GM21825 (cell line): ENCODE measurements at regions not wholly inside any gene's neighbourhood (a gene's known extent, or its start where the extent isn't known, plus 50 kb on each side); places are given as distances from the start of the nearest gene placed in this dataset.

Source experiments
- ATAC-seq: cut with Tn5 transposase; IDR thresholded peaks from one replicate; pipeline ENCODE4 v1.9.1; 2021; ENCODE audit warnings: mild to moderate bottlenecking, moderate library complexity; ENCODE audit not compliant: unreplicated experiment

DNA sequence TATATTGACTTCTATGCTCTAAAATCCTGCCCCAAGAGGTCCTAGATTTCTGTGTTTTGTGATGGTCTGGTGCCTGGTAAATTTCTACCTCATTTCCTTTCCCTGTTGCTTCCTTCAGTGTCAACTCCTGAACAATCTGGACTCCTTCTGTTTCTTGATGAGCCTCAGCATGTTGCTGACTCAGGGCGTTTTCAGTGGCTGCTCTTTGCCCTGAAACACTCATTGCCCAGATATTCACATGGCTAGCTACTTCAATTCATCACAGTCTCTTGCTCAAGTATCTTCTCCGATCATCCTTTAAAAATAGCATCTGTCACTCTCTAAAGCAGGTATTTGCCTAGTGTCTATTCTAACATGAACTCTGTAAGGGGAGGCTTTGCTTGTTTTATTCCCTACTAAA lies 526.3 kb upstream of the RAG2 start:
- ATAC-seq, result no peak

DNA sequence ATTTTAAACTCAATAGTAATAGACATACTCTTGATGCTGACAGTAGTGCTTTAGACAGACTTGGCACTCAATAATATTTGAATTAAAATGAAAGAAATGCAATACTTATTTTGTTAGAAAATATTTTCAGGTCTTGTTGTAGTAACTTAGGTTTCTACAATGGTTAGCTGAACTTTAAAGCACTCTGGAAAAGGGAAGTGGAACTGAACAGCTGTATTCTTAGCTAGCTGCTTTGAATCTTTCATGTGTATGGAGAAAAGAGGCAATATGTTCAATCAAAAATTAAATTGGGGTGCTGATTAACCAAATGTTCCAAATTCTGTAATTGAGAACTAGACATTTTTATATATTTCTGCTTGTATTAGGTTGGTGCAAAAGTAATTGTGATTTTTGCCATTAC lies 517.9 kb upstream of the RAG2 start:
- ATAC-seq, result no peak

DNA sequence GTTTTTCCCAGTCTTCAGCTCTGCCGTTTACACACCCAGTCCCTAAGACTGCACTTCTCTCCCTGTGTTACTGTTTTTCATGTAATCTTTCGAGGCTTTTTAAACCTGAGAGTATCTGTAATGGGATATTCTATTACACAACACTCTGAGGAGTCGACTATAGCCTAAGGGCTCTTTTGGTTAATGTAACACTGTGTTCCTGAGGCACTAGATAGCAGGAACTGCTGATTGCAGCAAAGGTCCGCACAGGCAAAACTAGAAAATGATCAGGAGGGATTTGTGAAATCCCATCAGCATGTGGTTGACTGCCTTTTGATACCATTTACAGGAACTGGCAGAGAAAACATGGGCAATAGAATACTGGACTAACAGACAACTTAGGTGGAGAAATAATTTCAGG lies 512.3 kb upstream of the RAG2 start:
- no peak for ATAC-seq

DNA sequence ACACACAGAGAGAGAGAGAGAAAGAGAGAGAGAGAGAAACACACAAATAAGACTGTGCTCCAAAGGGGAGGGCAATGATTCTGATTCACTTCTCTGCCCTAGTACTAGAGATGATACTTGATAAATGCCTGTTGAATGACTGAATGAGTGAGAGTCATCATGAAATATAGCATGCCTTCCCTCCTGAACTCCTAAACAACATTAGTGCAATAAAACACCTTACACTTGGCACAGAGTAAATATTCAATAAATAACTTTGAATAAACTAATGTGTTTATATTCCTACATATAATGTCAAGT lies 511.2 kb upstream of the RAG2 start:
- no peak for ATAC-seq

DNA sequence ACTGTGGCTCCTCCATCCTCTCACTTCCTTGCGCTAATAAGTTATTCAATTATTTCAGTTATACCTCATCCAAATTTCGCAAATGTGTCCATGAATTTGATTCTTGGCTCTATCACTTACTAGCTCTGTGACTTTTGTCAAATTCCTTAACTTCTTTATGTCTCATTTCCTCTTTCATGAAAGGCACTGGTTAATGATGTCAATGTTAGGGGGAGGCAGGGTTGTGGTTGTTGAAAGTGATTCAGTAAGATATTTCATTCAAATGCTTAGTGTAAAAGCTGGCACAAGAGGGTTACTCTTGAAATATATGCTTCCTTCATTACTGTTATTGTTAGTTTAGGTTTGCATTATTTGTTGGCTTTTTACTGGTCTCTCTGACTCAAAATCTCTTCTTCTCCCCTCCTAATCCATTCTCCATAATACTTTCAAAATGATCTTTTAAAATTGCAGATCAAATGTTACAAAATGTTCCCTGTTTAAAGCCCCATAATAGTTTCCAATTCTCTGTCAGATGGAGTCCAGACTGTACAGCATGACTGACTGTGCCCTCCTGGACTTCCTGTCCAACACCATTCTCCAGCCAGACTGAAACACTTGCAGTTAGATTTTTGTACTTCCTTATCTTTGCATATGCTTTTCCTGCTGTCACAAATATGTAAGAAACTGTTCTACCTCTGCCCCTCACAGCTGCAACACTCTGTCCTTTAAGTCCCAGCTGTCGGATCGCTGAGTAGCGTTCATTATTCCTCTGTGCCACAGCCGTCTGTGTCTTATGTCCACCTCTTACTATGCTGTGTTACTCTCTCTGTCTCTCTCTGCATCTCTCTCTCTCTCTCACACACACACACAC lies 510.6 kb upstream of the RAG2 start:
- no peak for ATAC-seq

DNA sequence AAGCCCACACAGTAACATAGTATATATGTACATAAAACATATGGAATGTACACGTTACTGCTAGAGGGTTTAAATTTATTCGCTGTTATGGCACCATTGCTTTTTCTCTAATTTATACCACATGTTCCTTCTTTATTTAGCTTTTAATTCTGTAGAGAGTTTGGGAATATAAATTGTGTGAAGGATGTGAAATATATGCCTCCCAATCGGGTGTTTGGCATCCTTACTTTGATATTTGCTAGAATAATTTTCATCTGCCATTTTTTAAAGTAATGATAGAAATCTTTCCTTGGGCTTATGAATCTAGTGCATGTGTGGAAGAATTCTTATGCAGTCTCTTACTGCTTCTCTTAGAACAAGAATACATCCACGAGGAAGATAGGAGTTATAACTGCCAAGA lies 509.8 kb upstream of the RAG2 start:
- no peak for ATAC-seq

DNA sequence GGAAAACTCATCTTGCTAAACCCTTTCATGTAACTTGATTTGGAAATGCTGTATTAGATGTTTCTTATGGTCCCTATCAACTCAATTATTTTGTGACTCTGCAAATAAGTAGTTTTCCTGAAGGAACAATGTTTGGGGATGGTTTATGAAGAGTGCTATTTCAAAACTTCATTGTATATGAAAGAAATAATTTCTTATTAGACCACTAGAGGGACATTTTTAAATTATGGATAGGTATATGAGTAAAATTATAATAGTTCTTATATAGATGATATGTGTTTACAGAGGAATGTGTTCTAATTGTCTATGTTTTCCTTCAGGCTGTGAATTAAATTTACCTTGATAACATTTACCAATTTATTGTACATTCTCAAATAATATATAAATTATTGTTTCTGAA lies 509.4 kb upstream of the RAG2 start:
- ATAC-seq, result no peak

DNA sequence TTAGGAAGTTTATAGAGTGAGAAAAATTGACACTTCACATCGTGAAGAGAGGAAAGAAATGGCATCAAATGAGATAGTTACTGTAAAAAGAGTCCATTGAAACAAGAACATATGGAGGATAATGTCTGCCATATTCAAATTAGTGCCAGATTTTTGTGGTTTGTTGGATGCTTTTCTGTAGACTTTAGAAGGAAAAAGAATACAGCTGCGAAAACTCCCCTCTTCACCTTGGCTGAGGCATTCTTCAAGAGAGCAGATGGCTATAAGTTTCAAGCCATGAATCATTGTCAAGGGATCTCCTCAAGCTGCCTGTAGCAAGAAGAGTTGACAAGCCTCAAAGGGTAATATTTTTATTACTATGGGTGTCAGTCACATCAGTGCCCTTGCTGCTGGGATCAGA lies 507.4 kb upstream of the RAG2 start:
- no peak for ATAC-seq

DNA sequence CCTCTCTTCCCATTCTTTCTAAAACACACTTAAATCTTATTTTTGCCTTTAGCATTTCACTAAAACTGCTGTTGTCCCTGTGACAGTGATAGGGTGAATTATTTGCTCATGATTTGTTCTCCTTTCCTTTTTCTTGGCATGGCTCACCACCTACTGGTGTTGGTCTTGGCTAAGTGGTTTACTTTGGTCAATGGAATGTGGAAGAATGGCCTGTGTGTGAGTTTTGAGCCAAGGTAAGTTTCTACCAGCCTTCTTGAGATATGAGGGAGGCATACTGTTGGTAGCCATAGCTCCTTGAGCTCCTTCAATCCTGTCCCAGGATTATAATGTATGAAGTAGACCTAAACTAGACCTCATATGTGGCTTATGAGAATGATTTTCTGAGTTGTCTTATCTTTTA lies 506.3 kb upstream of the RAG2 start:
- ATAC-seq, result no peak

DNA sequence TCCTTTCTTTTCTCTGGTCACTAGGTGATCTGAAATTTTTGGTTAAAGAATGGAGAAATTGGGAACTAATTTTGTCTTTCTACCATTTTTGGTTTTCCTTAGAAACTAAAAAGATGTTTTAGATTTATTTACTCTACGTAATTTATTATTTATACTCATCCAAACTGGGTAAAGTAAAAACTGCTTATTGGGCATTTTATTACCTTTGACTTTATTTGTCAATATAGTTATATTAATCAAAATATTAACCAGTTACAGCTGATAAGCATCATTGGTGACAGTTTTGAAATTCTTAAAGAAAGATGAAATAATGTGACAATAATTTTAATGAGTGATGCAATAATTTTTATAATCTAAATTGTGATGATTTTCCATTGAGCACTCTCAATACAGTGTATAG lies 502.0 kb upstream of the RAG2 start:
- no peak for ATAC-seq

DNA sequence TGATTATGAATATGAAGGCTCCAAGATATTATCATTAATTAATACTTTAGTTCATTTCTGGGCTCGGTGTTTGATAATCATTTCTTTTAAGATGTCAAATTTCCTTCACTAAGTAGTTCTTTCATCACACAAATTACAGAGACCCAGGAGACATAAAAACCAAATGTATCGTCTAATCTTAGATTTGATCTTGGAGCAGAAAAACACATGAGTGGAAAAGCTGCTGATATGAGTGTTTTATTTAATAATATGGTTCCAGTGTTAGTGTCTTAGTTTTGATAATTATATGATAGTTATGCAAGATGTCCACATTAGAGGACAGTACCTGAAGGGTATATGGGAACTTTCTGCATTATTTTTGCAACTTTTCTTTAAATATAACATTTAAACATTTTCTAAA lies 494.5 kb upstream of the RAG2 start:
- ATAC-seq, result no peak

DNA sequence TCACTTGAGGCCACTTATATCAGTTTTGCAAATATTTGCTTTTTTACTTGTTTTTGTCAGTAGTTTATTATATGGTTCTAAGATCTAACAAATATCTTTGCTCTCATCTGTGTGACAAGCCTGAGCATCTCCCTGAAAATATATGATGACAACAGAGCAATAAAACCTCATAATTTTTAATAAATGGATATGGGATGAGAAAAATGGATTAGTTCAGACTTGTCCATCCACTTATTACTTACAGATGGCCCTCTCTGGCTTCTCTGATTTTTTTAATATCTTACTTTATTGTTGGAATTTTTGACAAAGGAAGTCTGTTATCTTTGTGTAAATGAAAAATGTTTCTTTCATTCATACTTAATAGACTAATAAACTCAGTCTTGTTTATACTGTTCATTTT lies 491.4 kb upstream of the RAG2 start:
- no peak for ATAC-seq

DNA sequence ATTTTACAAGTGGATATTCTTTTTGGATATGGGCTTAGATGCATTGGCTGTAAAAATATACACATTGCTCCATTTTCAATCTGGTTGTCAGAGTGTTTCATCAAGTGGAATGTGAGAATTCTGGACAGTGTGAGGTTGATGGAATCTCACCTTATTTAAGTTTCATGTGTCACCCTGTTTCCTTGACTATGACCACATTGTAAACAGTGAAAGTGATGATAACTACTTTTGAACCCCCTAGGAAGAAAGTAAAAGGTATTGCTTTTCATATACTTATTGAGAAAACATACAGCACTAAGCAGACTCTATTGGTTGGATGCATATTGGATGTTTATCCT lies 490.5 kb upstream of the RAG2 start:
- no peak for ATAC-seq

DNA sequence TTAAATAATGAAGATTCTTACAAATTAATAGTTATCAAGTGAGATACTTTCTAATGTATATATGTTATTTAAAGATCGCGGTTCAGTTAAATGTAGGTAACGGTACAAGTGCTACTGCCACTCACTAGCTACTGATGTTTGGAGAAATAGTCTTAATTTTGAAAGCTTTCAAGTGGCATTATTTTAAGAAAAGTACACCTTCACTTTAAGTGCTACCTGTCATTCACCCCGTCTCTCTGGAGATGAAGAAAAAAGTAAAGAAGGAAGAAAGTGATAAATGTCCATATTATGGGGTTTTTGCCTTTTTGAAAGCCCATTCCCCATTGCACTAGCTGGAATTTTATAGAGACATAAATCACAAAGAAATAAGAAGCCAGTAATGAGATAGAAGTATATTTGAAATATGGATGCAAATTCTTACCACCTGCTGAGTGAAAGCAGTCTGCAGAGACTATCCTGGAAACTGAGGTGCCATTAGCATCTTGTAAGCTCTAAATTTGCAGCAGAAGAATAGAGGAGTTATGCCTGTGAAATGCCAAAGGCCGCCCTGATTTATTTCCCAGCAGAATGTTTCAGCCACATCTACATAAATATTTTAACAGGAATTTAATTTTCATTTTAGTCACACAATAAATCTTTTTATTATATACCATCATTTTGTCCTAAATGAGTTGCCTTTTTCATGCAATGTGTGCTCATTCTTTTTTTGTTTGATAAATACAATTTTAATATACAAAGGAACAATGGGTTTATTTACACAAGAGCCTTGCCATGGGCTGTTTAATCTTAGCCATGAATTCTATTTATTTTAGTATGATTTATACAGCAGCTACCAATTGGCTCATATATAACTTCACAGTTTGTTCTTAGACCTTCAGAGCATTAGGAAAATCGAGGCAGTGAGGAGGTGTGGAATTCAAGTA lies 489.9 kb upstream of the RAG2 start:
- ATAC-seq, result no peak

DNA sequence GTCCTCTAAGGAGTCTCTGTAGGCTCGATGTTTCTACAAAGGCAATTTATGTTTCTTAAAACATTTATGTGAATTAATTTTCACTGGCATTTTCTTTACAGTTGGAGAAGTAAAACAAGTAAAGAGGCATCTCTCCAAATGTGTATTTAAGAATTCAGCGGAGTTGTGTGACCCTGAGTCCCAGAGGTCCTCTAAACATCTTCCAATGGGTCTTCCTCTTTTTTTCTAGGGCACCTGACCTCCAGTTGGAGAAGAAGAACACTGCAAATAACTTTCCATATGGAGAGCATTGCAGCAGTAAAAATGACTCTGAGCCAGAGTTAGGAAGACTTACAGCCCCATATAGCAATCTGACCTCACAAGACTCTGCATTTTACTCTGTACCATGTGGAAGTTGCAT lies 480.5 kb upstream of the RAG2 start:
- no peak for ATAC-seq

DNA sequence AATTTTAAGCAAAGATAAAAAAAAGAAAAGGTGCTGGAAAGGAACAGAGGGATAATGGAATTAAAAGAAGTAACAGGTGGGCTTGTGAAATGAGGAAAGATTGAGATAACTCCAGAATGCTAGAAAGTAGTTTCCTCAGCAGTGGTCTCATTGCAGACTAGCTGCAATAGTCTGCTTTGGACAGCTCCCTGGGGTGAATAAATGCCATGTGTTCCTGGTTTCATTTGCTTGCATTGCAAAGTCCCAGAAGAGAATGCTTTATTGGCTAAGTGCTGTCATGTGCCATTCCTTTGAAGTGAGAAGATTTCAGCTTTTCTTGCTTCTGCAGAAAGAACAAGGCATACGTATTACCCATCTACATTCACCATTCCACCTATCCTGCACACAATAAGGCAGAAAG lies 478.8 kb upstream of the RAG2 start:
- no peak for ATAC-seq

DNA sequence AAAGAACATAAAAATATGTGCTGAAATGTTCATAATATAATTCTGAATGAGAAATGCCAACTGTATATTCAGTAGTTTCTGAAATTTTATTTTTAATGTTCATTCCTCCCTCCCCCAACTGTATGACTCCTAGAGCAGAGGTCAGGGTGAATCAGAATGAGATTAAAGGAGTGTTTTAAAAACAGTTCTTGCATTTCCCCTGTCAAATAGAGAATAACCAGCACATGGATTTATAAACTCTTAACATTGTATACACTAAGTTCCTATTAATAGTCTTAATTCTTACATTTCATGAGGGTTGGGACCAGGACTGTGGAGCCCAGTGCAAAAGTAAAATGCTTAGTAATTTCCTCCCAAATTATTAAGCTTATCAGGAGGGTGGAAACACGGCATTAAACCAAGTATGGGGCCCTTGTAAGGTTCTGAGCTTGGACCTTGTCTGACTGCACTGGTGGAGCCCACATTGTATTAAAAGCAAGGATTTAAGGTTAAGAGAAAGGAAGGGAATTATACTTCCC lies 474.6 kb upstream of the RAG2 start:
- ATAC-seq, result no peak

DNA sequence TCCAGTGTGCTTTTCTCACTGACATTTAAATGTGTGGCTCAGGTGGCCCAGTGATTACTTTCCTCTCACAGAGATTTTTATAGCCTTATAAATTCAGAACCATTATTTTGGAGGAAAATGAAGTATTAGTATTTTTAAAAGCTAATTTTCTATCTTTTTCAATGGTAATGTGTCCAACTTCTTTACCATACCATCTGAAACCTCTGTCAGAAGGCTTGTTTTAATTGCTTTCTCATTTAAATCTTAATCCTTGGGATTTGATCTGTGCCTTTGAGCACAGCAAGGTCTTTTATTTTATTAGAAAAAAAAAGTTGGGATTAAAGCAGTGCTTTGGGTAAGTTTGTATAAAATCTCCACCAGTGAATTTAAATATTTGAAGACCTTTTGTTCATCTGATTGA lies 452.3 kb upstream of the RAG2 start:
- no peak for ATAC-seq

DNA sequence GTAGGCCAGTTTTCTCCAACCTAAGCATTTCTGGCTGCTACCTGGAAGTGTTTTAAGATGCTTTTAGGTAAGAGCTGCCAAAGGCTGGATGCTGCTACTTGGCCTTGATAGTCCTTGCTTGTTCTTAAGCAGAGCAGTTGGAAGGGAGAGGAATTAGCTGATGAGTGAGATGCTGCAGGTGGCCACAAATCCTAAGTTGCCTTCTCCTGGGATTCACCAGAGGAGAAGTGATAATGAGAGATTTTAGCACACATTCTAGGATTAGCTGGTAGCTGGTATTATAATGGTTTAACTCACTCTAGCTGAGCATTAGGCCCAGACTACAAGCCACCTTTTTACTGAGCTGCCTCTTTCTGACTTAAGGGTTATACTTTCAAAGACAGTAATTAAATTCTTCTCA lies 442.9 kb upstream of the RAG2 start:
- no peak for ATAC-seq

DNA sequence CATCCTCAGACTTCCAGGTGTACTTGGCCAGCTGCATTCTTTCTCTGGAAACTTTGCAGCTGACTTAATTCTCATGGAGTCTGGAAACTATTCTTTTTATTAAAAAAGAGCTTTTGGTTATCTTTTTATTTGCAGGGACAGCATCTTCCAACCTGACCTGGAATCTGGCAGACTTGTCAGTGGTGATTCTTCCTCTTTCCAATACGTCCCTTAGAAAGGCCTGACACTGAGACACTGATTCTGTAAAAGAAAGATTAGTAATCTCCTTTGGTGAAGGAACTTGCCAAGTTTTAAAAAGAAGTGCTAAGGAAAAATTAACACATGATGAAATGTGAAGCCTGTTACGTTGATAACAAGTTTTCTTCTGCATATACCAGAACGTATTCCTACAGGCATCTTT lies 440.9 kb upstream of the RAG2 start:
- no peak for ATAC-seq

DNA sequence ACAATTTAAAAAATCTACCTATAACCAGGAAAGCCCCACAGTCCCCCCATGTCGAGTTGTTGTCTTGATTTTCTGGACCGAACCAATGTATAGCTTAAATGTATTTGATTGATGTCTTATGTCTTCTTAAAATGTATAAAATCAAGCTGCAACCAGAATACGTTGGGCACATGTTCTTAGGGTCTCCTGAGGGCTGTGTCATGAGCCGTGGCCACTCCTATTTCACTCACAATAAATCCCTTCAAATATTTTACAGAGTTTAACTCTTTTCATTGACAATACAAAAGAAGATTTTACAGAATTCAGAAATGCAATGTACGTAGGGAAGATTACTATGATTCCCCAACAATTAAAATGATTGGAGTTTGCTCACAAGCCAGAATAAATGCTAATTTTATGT lies 428.7 kb upstream of the RAG2 start:
- ATAC-seq, result no peak

DNA sequence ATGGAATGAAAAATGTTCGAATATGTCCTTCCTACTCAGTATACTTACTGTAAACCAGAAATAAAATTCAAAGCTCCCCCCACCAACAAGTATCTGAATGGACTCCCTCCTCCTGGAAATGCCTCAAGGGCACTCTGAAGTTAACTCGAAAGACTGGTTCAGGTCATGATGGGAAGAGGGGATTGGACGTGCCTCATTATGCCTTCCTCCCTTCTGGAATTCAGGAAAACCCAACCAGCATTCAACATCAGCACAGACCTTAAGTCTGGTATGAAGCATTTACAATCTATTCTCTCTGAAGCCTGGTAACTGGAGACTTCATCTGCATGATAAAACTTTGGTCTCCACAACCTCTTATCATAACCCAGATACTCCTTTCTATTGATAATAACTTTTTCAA lies 428.3 kb upstream of the RAG2 start:
- ATAC-seq, result no peak
